Erythroblast (primary cell): ENCODE measurements at regions not wholly inside any gene's neighbourhood (a gene's known extent, or its start where the extent isn't known, plus 50 kb on each side); places are given as distances from the start of the nearest gene placed in this dataset.

ENCODE experiments used
- GATA1 ChIP-seq: IDR thresholded peaks from 2 replicates; pipeline ENCODE4 v1.6.1; 2011; ENCODE audit warnings: low read depth, mild to moderate bottlenecking, control low read depth, low read length, moderate library complexity
- POLR2A ChIP-seq: IDR thresholded peaks from 2 replicates; pipeline ENCODE4 v1.6.1; 2011; ENCODE audit warnings: mild to moderate bottlenecking, low read length

DNA sequence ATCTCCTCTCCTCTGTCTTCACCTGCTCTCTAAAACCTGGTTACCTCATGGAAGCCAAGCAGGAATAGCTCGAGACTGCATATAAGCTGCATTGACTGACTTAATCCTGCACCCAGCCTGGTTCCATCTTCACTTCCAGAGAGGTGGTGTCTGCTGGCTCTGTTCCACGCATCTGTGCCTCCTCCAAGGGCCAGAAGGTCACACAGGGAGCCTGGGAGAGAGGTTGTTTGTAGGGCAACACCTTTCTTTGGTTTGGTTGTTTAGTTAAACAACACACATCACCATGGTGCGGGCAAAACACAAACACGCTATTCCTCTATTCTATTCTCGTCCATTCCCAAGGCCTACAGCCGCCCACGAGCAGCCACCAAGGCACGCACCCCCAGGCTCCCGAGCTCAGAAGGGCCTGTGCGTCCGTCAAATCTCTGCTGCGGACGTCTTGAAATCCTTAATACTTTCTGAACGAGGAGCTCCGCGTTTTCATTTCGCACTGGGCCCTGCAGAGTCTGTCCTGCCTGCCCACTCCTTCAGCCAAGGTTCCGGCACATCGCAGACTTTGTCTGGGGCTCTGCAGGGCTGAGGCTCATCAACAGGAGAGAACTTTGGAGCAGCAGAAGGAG is 116.2 kb downstream of the RIPK4 start:
- TF ChIP-seq POLR2A: no peak
- no peak for TF ChIP-seq GATA1
